PFSK-1 (cell line): ENCODE measurements at regions not wholly inside any gene's neighbourhood (a gene's known extent, or its start where the extent isn't known, plus 50 kb on each side); places are given as distances from the start of the nearest gene placed in this dataset.

Experiments used
- POLR2AphosphoS5 ChIP-seq: IDR thresholded peaks from 2 replicates; pipeline ENCODE4 v1.6.1; 2012; ENCODE audit warnings: low read depth, mild to moderate bottlenecking, control low read depth, low read length, moderate library complexity
- TAF1 ChIP-seq: IDR thresholded peaks from 2 replicates; pipeline ENCODE4 v1.6.1; 2012; ENCODE audit warnings: low read length, control low read depth, borderline replicate concordance; ENCODE audit not compliant: insufficient read depth

DNA sequence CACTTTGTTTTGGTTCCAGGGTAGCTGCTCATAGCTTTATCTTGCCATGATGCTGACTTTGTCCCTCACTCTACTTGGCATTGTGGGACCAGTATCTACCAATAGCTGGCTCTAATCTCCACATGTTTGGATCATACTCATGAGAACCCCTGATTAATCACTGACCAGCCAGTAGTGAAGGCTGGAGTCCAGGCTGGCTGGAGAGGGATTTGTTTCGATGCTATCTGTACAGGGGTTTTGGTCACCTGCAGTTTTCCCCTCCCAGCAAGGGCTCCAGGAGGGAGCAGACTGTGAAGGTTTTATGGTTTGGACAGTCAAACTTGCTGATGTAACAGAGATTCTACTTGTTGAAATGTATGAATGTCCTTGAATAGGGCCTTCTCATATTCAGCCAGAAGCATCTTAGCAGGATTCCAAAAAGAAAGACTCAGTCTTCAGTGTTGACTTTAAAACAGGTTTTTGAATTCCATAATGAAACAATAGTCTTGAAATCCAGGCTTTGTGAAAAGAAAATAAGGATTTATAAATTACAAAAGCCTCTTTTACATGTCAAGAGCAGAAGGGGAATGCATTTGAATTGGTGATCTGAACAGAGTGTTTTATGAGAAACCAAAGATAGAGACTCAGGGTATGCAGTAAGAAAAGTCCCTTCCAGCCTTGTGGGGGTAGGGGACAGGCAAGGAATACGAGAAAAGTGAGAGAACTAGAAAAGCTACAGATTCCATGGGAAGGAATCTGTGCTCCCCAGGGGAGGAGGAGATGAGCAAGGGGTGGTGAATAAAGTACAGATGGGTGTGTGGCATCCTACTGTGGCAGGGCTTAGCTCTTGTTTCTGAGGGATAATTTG is 103.1 kb upstream of the SHISA3 start:
- TF ChIP-seq TAF1 = no peak
- no peak for TF ChIP-seq POLR2AphosphoS5
